GM19463 (cell line): ENCODE measurements at regions not wholly inside any gene's neighbourhood (a gene's known extent, or its start where the extent isn't known, plus 50 kb on each side); places are given as distances from the start of the nearest gene placed in this dataset.
A peak's percentile ranks its signal among the peaks of the same experiment; 100 is the strongest.

ENCODE experiments used
- ATAC-seq: cut with Tn5 transposase; IDR thresholded peaks from one replicate; pipeline ENCODE4 v1.9.1; 2021; ENCODE audit warnings: mild to moderate bottlenecking, moderate library complexity; ENCODE audit not compliant: unreplicated experiment

GRCh38 chr3:72496051-72496670 lies 352.1 kb downstream of the SHQ1 start:
- peak; percentile 50 for ATAC-seq

- ATAC-seq = no peak
Measured at GRCh38 chr3:72494626-72495025, 353.6 kb downstream of the SHQ1 start.

GRCh38 chr3:72494130-72494529 lies 354.1 kb downstream of the SHQ1 start:
- no peak for ATAC-seq

- ATAC-seq = no peak
Measured at GRCh38 chr3:72492240-72492639, 356.0 kb downstream of the SHQ1 start.

- ATAC-seq = no peak
Measured at GRCh38 chr3:72490688-72491435, 357.4 kb downstream of the SHQ1 start.

GRCh38 chr3:72489901-72490300 lies 358.3 kb downstream of the SHQ1 start:
- no peak for ATAC-seq

- no peak for ATAC-seq
Measured at GRCh38 chr3:72488738-72489035, 359.6 kb downstream of the SHQ1 start.

- no peak for ATAC-seq
Measured at GRCh38 chr3:72487946-72488737, 360.1 kb downstream of the SHQ1 start.

GRCh38 chr3:72487078-72487765 lies 361.0 kb downstream of the SHQ1 start:
- no peak for ATAC-seq

GRCh38 chr3:72485641-72486040 lies 362.6 kb downstream of the SHQ1 start:
- no peak for ATAC-seq

- ATAC-seq = no peak
Measured at GRCh38 chr3:72483554-72484104, 364.6 kb downstream of the SHQ1 start.

GRCh38 chr3:72482589-72483321 lies 365.5 kb downstream of the SHQ1 start:
- peak; percentile 67 for ATAC-seq

- no peak for ATAC-seq
Measured at GRCh38 chr3:72481542-72481941, 366.7 kb downstream of the SHQ1 start.

- ATAC-seq = no peak
Measured at GRCh38 chr3:72480366-72480765, 367.9 kb downstream of the SHQ1 start.

- ATAC-seq = no peak
Measured at GRCh38 chr3:72479651-72480215, 368.5 kb downstream of the SHQ1 start.

GRCh38 chr3:72476139-72476483 lies 372.1 kb downstream of the SHQ1 start:
- ATAC-seq = no peak

GRCh38 chr3:72475258-72476138 lies 372.7 kb downstream of the SHQ1 start:
- ATAC-seq = no peak

- ATAC-seq = no peak
Measured at GRCh38 chr3:72474775-72475174, 373.5 kb downstream of the SHQ1 start.

- peak; percentile 91 for ATAC-seq
Measured at GRCh38 chr3:72473156-72473555, 375.1 kb downstream of the SHQ1 start.
